ENCODE measurements at regions not wholly inside any gene's neighbourhood (a gene's known extent, or its start where the extent isn't known, plus 50 kb on each side); places are given as distances from the start of the nearest gene placed in this dataset.
"Not testable (repeated sequence)": the region's sequence is repeated elsewhere in the genome, so short reads cannot be mapped to it uniquely, and the experiment has no call there.

- intact Hi-C loops (cut with DNase I; ENCODE audit: low total_unique reads): no loop called here
- TF ChIP-seq, protein P1, sequence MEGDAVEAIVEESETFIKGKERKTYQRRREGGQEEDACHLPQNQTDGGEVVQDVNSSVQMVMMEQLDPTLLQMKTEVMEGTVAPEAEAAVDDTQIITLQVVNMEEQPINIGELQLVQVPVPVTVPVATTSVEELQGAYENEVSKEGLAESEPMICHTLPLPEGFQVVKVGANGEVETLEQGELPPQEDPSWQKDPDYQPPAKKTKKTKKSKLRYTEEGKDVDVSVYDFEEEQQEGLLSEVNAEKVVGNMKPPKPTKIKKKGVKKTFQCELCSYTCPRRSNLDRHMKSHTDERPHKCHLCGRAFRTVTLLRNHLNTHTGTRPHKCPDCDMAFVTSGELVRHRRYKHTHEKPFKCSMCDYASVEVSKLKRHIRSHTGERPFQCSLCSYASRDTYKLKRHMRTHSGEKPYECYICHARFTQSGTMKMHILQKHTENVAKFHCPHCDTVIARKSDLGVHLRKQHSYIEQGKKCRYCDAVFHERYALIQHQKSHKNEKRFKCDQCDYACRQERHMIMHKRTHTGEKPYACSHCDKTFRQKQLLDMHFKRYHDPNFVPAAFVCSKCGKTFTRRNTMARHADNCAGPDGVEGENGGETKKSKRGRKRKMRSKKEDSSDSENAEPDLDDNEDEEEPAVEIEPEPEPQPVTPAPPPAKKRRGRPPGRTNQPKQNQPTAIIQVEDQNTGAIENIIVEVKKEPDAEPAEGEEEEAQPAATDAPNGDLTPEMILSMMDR (IDR thresholded peaks at IDR 0.05): no peak
- TF ChIP-seq POLR2A (IDR thresholded peaks at IDR 0.05) (no peak), EP300 (IDR thresholded peaks at IDR 0.05) (no peak), POLR2AphosphoS5 (IDR thresholded peaks at IDR 0.05) (no peak)
- Histone ChIP-seq H3K36me3 (no peaks in the 10 kb centered on the region), H3K27ac (no peak overlapping the region), H3K27me3 (no peaks in the 10 kb centered on the region), H3K9me3 (peaks cover 0 to 34% (median 14%) of the 10 kb centered on the region in 4 donors), H3K4me3 (no peak overlapping the region), H3K4me1 (no peaks in the 10 kb centered on the region)
- 66 to 81% (median 75%) methylated on average over 6 of the region's 6 CpGs for WGBS, 5 donors
- DNase-seq: no peak
Observed at GRCh38 chr5:25334350-25334749, 689.6 kb upstream of the CDH10 start.

DNA sequence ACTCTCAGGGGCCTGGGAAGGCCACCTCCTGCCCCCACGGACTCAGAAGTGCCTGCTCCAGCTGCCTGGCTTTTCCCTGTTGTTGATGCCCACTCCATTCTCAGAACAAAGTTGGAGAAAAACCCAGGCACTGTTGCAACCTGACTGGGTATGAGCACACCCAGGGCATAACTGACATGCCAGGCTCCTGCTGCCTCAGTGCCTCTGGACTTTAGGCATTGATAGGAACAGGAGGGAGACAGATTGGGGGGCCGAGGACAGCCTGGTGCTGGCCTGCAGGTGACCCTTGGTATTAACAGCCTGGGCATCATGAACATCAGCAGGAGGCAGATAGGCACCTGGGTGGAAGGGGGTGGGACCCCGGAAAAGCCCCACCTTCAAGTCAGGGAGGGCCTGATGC, 685.9 kb upstream of the CDH10 start:
- Histone ChIP-seq H3K36me3 (no peaks in the 10 kb centered on the region), H3K4me1 (no peaks in the 10 kb centered on the region), H3K4me3 (no peak overlapping the region), H3K9me3 (peaks cover 0 to 34% (median 14%) of the 10 kb centered on the region in 4 donors), H3K27ac (no peak overlapping the region), H3K27me3 (no peaks in the 10 kb centered on the region)
- TF ChIP-seq POLR2A (IDR thresholded peaks at IDR 0.05): no peak
- TF ChIP-seq, protein P1 (IDR thresholded peaks at IDR 0.05): no peak
- no peak for TF ChIP-seq EP300 (IDR thresholded peaks at IDR 0.05)
- TF ChIP-seq POLR2AphosphoS5 (IDR thresholded peaks at IDR 0.05): no peak
- intact Hi-C loops (cut with DNase I; ENCODE audit: low total_unique reads): no loop called here
- 57 to 76% (median 71%) methylated on average over 1 to 3 of the region's 3 CpGs for WGBS, 5 donors
- no peak for DNase-seq

- TF ChIP-seq, protein P1 (IDR thresholded peaks at IDR 0.05): no peak
- TF ChIP-seq POLR2A (IDR thresholded peaks at IDR 0.05): no peak
- TF ChIP-seq POLR2AphosphoS5 (IDR thresholded peaks at IDR 0.05): no peak
- TF ChIP-seq EP300 (IDR thresholded peaks at IDR 0.05): no peak
- 75 to 85% (median 82%) methylated on average over 2 of the region's 2 CpGs for WGBS, 5 donors
- no peak for DNase-seq
- Histone ChIP-seq H3K4me1 (no peaks in the 10 kb centered on the region), H3K27ac (no peak overlapping the region), H3K27me3 (no peaks in the 10 kb centered on the region), H3K9me3 (peaks cover 0 to 23% (median 13%) of the 10 kb centered on the region in 4 donors), H3K4me3 (no peak overlapping the region), H3K36me3 (no peaks in the 10 kb centered on the region)
- intact Hi-C loops (cut with DNase I; ENCODE audit: low total_unique reads): no loop called here
Observed at GRCh38 chr5:25327172-25327571, 682.4 kb upstream of the CDH10 start.

DNA sequence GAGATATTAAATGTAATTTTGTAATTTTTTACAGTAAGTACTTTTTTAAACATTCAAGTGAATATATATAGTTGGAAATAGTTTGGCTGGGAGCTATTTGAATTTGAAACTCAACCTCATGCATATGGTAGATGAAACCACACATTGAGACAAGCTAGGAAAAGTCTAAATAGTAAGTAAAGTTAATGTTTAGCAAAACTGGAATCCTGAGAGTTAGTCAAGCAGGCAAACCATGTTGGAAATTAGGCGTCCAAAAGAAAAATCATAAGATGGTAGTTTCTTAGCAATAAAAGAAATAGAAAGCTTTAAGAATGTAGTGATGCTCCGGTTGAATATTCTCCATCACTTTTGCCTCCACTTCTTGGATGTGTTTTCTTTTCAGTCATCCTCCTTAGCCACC, 657.1 kb upstream of the CDH10 start:
- Histone ChIP-seq H3K36me3 (no peaks in the 10 kb centered on the region), H3K4me3 (no peak overlapping the region), H3K27me3 (no peaks in the 10 kb centered on the region), H3K27ac (no peak overlapping the region), H3K4me1 (no peaks in the 10 kb centered on the region), H3K9me3 (peaks cover 0 to 1% (median 0%) of the 10 kb centered on the region in 4 donors)
- no peak for DNase-seq
- TF ChIP-seq POLR2A (IDR thresholded peaks at IDR 0.05): no peak
- 72 to 82% (median 80%) methylated on average over 2 of the region's 2 CpGs for WGBS, 5 donors
- intact Hi-C loops (cut with DNase I; ENCODE audit: low total_unique reads): no loop called here

DNA sequence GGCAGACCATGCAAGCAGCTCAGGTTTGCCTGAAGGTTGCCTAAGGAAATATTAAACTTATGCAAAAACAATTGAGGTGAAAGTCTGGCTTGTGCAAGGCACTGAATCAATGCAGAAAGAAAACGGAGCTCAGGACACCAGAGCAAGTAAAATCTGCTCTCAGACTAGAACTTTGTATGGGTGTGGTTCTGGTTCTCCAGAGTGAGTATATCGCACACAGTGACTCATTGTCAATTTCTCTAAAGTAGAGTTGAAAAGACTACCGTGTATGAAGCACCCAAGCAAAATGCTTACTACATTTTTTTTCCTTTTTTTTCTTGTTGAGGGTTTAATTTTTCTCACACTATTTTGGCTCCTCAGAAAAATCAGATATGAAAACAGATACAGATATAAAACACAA, 650.3 kb upstream of the CDH10 start:
- no peak for DNase-seq
- no peaks in the 10 kb centered on the region for H3K27me3 ChIP-seq
- intact Hi-C loops (cut with DNase I; ENCODE audit: low total_unique reads): no loop called here
- no peak overlapping the region for H3K27ac ChIP-seq
- H3K36me3 ChIP-seq: no peaks in the 10 kb centered on the region
- 41 to 53% (median 48%) methylated on average over 3 of the region's 3 CpGs for WGBS, 5 donors
- no peak for TF ChIP-seq EP300 (IDR thresholded peaks at IDR 0.05)
- TF ChIP-seq, protein P1 (IDR thresholded peaks at IDR 0.05): no peak
- TF ChIP-seq POLR2A (IDR thresholded peaks at IDR 0.05): no peak
- no peak overlapping the region for H3K4me3 ChIP-seq
- H3K4me1 ChIP-seq: no peaks in the 10 kb centered on the region
- H3K9me3 ChIP-seq: peaks cover 0 to 18% (median 7%) of the 10 kb centered on the region in 4 donors

GRCh38 chr5:25289766-25290165, 645.0 kb upstream of the CDH10 start:
- H3K27ac ChIP-seq; H3K4me3 ChIP-seq; H3K27me3 ChIP-seq; H3K36me3 ChIP-seq; H3K4me1 ChIP-seq; intact Hi-C loops (cut with DNase I; ENCODE audit: low total_unique reads); DNase-seq: not testable (repeated sequence)
- WGBS, 5 donors: 94 to 99% (median 97%) methylated on average over 2 of the region's 2 CpGs
- peaks cover 0 to 22% (median 9%) of the 10 kb centered on the region in 4 donors for H3K9me3 ChIP-seq
